Heart right ventricle (tissue), 16 donors: ENCODE measurements at regions not wholly inside any gene's neighbourhood (a gene's known extent, or its start where the extent isn't known, plus 50 kb on each side); places are given as distances from the start of the nearest gene placed in this dataset.

Experiments used
- ATAC-seq, 8 donors: fragments of 200-7000 bp; cut with Tn5 transposase; one replicate each; pipeline ENCODE4 v1.9.1; 2020; ENCODE audit warnings: mild to moderate bottlenecking in 8 of 8, moderate library complexity in 8 of 8, moderate number of reproducible peaks in 1 of 8
- DNase-seq, 2 donors: peaks; one replicate each; pipeline ENCODE4 v3.0.0-alpha.2; 2020
- H3K27ac ChIP-seq, 10 donors: fragments of 200-600 bp; sonication (generic) in 2 of 10; one replicate each; pipeline versions ENCODE4 v1.5.0 to v1.8.0; 2020 to 2022; ENCODE audit warnings: mild to moderate bottlenecking in 3 of 10
- H3K27me3 ChIP-seq, 7 donors: fragments of 200-600 bp; one replicate each; pipeline ENCODE4 v1.8.0; 2021 to 2022; ENCODE audit warnings: mild to moderate bottlenecking in 2 of 7
- H3K36me3 ChIP-seq, 9 donors: fragments of 200-600 bp; sonication (generic) in 1 of 9; one replicate each; pipeline versions ENCODE4 v1.5.0 to v1.8.0; 2020 to 2022; ENCODE audit warnings: mild to moderate bottlenecking in 2 of 9
- H3K4me1 ChIP-seq, 9 donors: fragments of 200-600 bp; sonication (generic) in 1 of 9; one replicate each; pipeline versions ENCODE4 v1.5.0 to v1.8.0; 2020 to 2022; ENCODE audit warnings: mild to moderate bottlenecking in 4 of 9
- H3K4me3 ChIP-seq, 10 donors: fragments of 200-600 bp; sonication (generic) in 2 of 10; one replicate each; pipeline versions ENCODE4 v1.5.0 to v1.8.0; 2020 to 2022; ENCODE audit warnings: mild to moderate bottlenecking in 7 of 10, moderate library complexity in 2 of 10
- H3K9me3 ChIP-seq, 11 donors: fragments of 200-600 bp in 10 of 11; sonication (generic) in 2 of 11; one replicate each; pipeline versions ENCODE4 v1.5.0 to v1.8.0; 2013 to 2022; ENCODE audit warnings: mild to moderate bottlenecking in 2 of 11, control low read depth in 1 of 11, moderate library complexity in 1 of 11
- WGBS, 2 donors: extraction: QIAGEN DNeasy Blood & Tissue Kit; methylation state at CpG; one replicate each; pipeline ENCODE4 v1.1.7; 2013; ENCODE audit warnings: inconsistent platforms in 1 of 2; 5-methylcytosine and 5-hydroxymethylcytosine counted together
- intact Hi-C, 10 donors: fragments of 100-400 bp; cut with DNase I; formaldehyde crosslinking; loops; one replicate each; pipeline versions ENCODE4 v1.11.1 to v1.14.2; 2022
- TF ChIP-seq, protein P1 (sequence below), 9 donors: fragments of 200-600 bp; sonication (generic) in 2 of 9; IDR thresholded peaks; one replicate each; pipeline versions ENCODE4 v1.5.0 to v1.8.0; 2021 to 2022; ENCODE audit warnings: antibody characterized with exemption in 9 of 9, mild to moderate bottlenecking in 5 of 9, moderate library complexity in 1 of 9
- donor health status: Arrhythmogenic right ventricular cardiomyopathy.
- donor health status: ischemic (EF 13 %, LVEDD 7.1; RV severe dilation, severe dysfunction).
- donor health status: healthy with polysubstance abuse.
- donor health status: DM: no; HTN: yes; CAD: no.
- donor health status: DM: no; HTN: no; CAD: no.
- donor health status: ischemic (EF 25% LVEDD 6.9; RV normal size, moderate dysfunction).
- donor health status: ischemic (EF 25% LVEDD 5.7; RV mildly dilated, moderate dysfunction).
- donor health status: healthy.
- donor health status: DM: yes; HTN: yes; CAD: no.
- donor health status: Ischemic cardiomyopathy.
- donor health status: ischemic (EF 35%, LVEDD 5.7; RV mildly dilated, moderate dysfunction).
- donor health status: nonischemic (EF 11% LVEDD 7.7; RV severe dilation, severe dysfunction).
- donor health status: DM: yes; HTN: yes; CAD: no.
- donor health status: PGD.
- donor health status: ischemic (EF 29% LVEDD 5.4; RV normal size, mild dysfunction).
- donor health status: nonischemic (EF 23%, LVEDD 6.1; RV moderate dilation, normal function).

DNA sequence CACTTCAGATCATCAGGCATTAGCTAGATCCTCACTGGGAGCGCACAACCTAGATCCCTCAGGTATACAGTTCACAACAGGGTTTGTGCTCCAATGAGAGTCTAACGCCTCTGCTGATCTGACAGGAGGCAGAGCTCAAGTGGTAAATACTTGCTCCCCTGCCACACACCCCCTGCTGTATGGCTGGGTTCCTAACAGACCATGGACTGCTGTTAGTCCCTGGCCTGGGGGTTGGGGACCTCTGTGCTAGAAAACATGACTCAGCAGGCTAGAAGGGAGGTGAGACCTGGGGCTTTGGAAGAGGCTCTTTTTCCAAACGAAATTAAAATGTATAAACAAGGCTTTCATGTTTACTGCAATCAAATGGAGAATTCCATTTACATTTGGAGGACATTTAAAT is 691.1 kb downstream of the FLRT2 start:
- H3K9me3 ChIP-seq: peaks cover 0 to 6% (median 0%) of the 10 kb centered on the region in 11 donors
- intact Hi-C loops: no loop called here
- WGBS, 2 donors: 55 to 57% methylated on average over 3 of the region's 3 CpGs
- no peak for ATAC-seq
- H3K4me3 ChIP-seq: no peak overlapping the region
- no peaks in the 10 kb centered on the region for H3K36me3 ChIP-seq
- no peak for DNase-seq
- H3K27me3 ChIP-seq: no peaks in the 10 kb centered on the region
- no peak overlapping the region for H3K27ac ChIP-seq
- TF ChIP-seq, protein P1, sequence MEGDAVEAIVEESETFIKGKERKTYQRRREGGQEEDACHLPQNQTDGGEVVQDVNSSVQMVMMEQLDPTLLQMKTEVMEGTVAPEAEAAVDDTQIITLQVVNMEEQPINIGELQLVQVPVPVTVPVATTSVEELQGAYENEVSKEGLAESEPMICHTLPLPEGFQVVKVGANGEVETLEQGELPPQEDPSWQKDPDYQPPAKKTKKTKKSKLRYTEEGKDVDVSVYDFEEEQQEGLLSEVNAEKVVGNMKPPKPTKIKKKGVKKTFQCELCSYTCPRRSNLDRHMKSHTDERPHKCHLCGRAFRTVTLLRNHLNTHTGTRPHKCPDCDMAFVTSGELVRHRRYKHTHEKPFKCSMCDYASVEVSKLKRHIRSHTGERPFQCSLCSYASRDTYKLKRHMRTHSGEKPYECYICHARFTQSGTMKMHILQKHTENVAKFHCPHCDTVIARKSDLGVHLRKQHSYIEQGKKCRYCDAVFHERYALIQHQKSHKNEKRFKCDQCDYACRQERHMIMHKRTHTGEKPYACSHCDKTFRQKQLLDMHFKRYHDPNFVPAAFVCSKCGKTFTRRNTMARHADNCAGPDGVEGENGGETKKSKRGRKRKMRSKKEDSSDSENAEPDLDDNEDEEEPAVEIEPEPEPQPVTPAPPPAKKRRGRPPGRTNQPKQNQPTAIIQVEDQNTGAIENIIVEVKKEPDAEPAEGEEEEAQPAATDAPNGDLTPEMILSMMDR (IDR thresholded peaks at IDR 0.05): no peak
- H3K4me1 ChIP-seq: no peaks in the 10 kb centered on the region

DNA sequence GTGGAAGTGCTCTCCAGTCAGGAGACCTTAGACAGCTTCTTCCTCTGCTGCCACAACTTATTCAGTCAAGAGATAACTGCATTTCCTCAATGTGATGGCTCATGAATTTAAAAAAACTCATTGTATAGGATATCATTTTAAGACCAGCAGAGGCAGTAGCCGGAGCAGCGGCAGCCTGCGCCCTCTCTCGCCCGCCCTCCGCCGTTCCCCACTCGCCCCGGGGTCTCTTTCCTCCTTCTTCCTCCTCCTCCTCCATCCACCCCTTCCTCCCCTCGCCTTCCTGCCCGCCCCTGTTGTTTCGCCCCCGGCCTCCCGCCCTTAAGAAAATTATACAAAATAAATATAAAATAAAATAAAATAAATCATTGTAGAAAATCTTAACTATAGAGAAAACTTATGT is 687.6 kb downstream of the FLRT2 start:
- no peak for ATAC-seq
- Histone ChIP-seq H3K9me3 (no peaks in the 10 kb centered on the region), H3K4me3 (no peak overlapping the region), H3K27ac (no peak overlapping the region), H3K4me1 (no peaks in the 10 kb centered on the region), H3K27me3 (no peaks in the 10 kb centered on the region), H3K36me3 (no peaks in the 10 kb centered on the region)
- WGBS, 2 donors: 44 to 58% methylated on average over 14 of the region's 14 CpGs
- DNase-seq: no peak
- TF ChIP-seq, protein P1 (IDR thresholded peaks at IDR 0.05): no peak
- intact Hi-C loops: no loop called here

DNA sequence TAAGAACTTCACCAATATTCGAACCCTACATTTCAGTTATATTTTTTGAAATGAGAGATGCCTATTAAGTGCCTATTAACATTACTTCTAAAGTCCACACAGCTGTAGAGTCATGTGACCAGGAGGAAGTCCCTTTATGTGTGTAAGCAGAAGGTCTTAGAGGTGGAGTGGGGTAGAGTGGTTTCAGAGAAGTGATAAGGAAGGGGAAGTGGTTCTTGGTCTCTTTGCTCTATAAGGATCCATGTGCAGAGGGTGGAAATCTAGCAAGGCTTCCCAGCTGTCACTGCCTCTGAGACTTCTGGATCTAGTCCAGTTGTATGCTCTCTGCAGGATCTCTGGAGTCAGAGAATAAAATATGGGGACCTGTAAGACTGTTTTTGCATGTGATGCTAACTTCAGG is 673.9 kb downstream of the FLRT2 start:
- intact Hi-C loops: no loop called here
- TF ChIP-seq, protein P1 (IDR thresholded peaks at IDR 0.05): no peak
- no peak for ATAC-seq
- H3K4me1 ChIP-seq: no peaks in the 10 kb centered on the region
- peaks cover 0 to 17% (median 0%) of the 10 kb centered on the region in 11 donors for H3K9me3 ChIP-seq
- DNase-seq: no peak
- WGBS, 2 donors: 78 to 86% methylated on average over 1 of the region's 1 CpG
- H3K27ac ChIP-seq: no peak overlapping the region
- H3K4me3 ChIP-seq: no peak overlapping the region
- no peaks in the 10 kb centered on the region for H3K27me3 ChIP-seq
- no peaks in the 10 kb centered on the region for H3K36me3 ChIP-seq

DNA sequence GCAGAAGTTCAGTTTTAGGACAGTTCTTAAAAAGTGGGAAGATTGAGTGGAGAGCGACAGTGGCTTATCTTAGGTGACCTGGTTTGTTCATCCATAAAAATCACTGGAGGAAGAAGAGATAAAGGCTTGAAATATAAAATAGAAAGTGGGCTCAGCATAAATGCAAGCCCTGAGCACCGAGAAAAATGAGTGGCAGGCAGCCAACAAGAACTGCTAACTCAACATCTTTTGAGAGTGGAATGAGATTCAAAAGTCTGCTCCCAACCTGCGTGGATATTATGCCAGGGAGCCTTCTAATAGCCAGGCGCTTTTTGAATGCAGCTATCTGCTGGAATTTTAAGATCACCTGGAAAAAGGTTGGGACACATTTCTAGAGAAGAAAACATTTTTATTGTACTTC is 666.5 kb downstream of the FLRT2 start:
- intact Hi-C loops: no loop called here
- DNase-seq: no peak
- TF ChIP-seq, protein P1 (IDR thresholded peaks at IDR 0.05): no peak
- Histone ChIP-seq H3K4me1 (no peaks in the 10 kb centered on the region), H3K4me3 (no peak overlapping the region), H3K27ac (no peak overlapping the region), H3K27me3 (no peaks in the 10 kb centered on the region), H3K36me3 (no peaks in the 10 kb centered on the region), H3K9me3 (peaks cover 0 to 11% (median 0%) of the 10 kb centered on the region in 11 donors)
- ATAC-seq: no peak
- WGBS, 2 donors: 19 to 26% methylated on average over 4 of the region's 4 CpGs

DNA sequence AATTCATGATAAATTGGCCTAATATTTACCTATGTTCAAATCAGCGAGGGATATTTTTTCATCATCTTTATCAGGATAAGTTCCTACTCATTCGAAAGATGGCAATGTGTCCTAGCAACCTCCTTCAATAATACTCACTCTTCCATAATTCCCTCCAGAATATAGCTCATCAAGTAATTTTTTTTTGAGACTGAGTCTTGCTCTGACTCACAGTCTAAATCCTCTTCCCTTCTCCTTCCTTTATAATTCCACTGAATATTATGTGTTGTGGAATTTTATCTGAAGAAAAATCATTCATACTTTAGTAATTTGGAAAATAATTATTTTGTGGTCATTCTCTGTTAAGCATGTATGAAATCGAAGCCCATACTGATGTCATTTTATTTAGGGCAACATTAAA is 663.8 kb downstream of the FLRT2 start:
- no peak for DNase-seq
- H3K4me3 ChIP-seq: no peak overlapping the region
- H3K36me3 ChIP-seq: no peaks in the 10 kb centered on the region
- no peak for ATAC-seq
- TF ChIP-seq, protein P1 (IDR thresholded peaks at IDR 0.05): no peak
- peaks cover 0 to 6% (median 0%) of the 10 kb centered on the region in 11 donors for H3K9me3 ChIP-seq
- intact Hi-C loops: no loop called here
- H3K27me3 ChIP-seq: no peaks in the 10 kb centered on the region
- WGBS, 2 donors: 76 to 78% methylated on average over 3 of the region's 3 CpGs
- H3K4me1 ChIP-seq: no peaks in the 10 kb centered on the region
- H3K27ac ChIP-seq: no peak overlapping the region
